DND-41 (cell line): ENCODE measurements at regions not wholly inside any gene's neighbourhood (a gene's known extent, or its start where the extent isn't known, plus 50 kb on each side); places are given as distances from the start of the nearest gene placed in this dataset.

Experiments
- ATAC-seq: fragments of 200-7000 bp; cut with Tn5 transposase; 3 replicates; pipeline ENCODE4 v1.9.1; 2021; ENCODE audit warnings: low read depth; ENCODE audit not compliant: insufficient read depth
- DNase-seq: peaks from one replicate; pipeline ENCODE4 v3.0.0-alpha.2; 2020
- H2AFZ ChIP-seq: 2 replicates; pipeline ENCODE4 v1.6.0; 2012; ENCODE audit warnings: low read depth, low read length
- H3K27ac ChIP-seq: 2 replicates; pipeline ENCODE4 v1.5.1; 2012; ENCODE audit warnings: low read length, inconsistent platforms
- H3K27me3 ChIP-seq: fragments of 200-600 bp; sonication (generic); 2 replicates; pipeline ENCODE4 v1.6.0; 2012; ENCODE audit warnings: low read length, mild to moderate bottlenecking, inconsistent platforms; ENCODE audit not compliant: insufficient read depth, poor library complexity
- H3K36me3 ChIP-seq: 2 replicates; pipeline ENCODE4 v1.5.1; 2012; ENCODE audit warnings: low read length, inconsistent platforms; ENCODE audit not compliant: insufficient read depth
- H3K4me1 ChIP-seq: 2 replicates; pipeline ENCODE4 v1.5.1; 2012; ENCODE audit warnings: mild to moderate bottlenecking, low read length; ENCODE audit not compliant: insufficient read depth
- H3K4me2 ChIP-seq: 2 replicates; pipeline ENCODE4 v1.6.0; 2012; ENCODE audit warnings: mild to moderate bottlenecking, moderate library complexity, low read length, inconsistent platforms; ENCODE audit not compliant: insufficient read depth
- H3K4me3 ChIP-seq, 2 experiments: fragments of 200-600 bp in 1 of 2; shearing (Covaris generic) in 1 of 2; 2 replicates each; pipeline ENCODE4 v1.5.1; 2012 to 2016; ENCODE audit warnings: inconsistent platforms in 2 of 2, low read length in 2 of 2, mild to moderate bottlenecking in 2 of 2, low read depth in 1 of 2, moderate library complexity in 1 of 2
- H3K79me2 ChIP-seq: 2 replicates; pipeline ENCODE4 v1.6.0; 2012; ENCODE audit warnings: low read length, inconsistent platforms; ENCODE audit not compliant: insufficient read depth
- H3K9ac ChIP-seq: 2 replicates; pipeline ENCODE4 v1.6.0; 2012; ENCODE audit warnings: low read depth, mild to moderate bottlenecking, inconsistent platforms, low read length, moderate library complexity
- H3K9me3 ChIP-seq: 2 replicates; pipeline ENCODE4 v1.5.1; 2012; ENCODE audit warnings: low read length, moderate library complexity, mild to moderate bottlenecking, inconsistent platforms; ENCODE audit not compliant: insufficient read depth, severe bottlenecking
- H4K20me1 ChIP-seq: 2 replicates; pipeline ENCODE4 v1.6.0; 2012; ENCODE audit warnings: low read length; ENCODE audit not compliant: insufficient read depth
- CTCF ChIP-seq: IDR thresholded peaks from 2 replicates; pipeline ENCODE4 v1.5.1; 2012; ENCODE audit warnings: borderline replicate concordance, low read length, moderate library complexity, mild to moderate bottlenecking; ENCODE audit not compliant: poor library complexity, severe bottlenecking; ENCODE audit errors: extremely low read depth
- EZH2 ChIP-seq: IDR thresholded peaks from 3 replicates; pipeline ENCODE4 v1.6.1; 2012; ENCODE audit warnings: borderline replicate concordance, low read depth, mild to moderate bottlenecking, moderate library complexity, low read length, inconsistent platforms; ENCODE audit not compliant: severe bottlenecking

GRCh38 chr16:73233846-73234424 is 186.0 kb upstream of the ZFHX3 start:
- H3K9me3 ChIP-seq: no peaks in the 10 kb centered on the region
- no peaks in the 10 kb centered on the region for H3K79me2 ChIP-seq
- H2AFZ ChIP-seq: no peak overlapping the region
- no peak overlapping the region for H3K27ac ChIP-seq
- ATAC-seq (no peak), DNase-seq (no peak)
- H3K36me3 ChIP-seq: no peaks in the 10 kb centered on the region
- H3K4me2 ChIP-seq: no peak overlapping the region
- peaks cover 4% of the 10 kb centered on the region for H3K27me3 ChIP-seq
- H3K9ac ChIP-seq: no peak overlapping the region
- no peaks in the 10 kb centered on the region for H4K20me1 ChIP-seq
- no peaks in the 10 kb centered on the region for H3K4me1 ChIP-seq
- TF ChIP-seq CTCF (no peak), EZH2 (no peak)
- no peak overlapping the region for H3K4me3 ChIP-seq

- TF ChIP-seq CTCF (no peak), EZH2 (no peak)
- Histone ChIP-seq H3K9ac (no peak overlapping the region), H3K79me2 (no peaks in the 10 kb centered on the region), H3K36me3 (no peaks in the 10 kb centered on the region), H3K4me2 (no peak overlapping the region), H3K9me3 (no peaks in the 10 kb centered on the region), H3K27me3 (peaks cover 3% of the 10 kb centered on the region), H4K20me1 (no peaks in the 10 kb centered on the region), H3K4me1 (no peaks in the 10 kb centered on the region), H3K4me3 (no peak overlapping the region), H2AFZ (no peak overlapping the region), H3K27ac (no peak overlapping the region)
- ATAC-seq (no peak), DNase-seq (no peak)
These were observed 185.4 kb upstream of the ZFHX3 start for GRCh38 chr16:73233329-73233765.

- Histone ChIP-seq H3K9me3 (no peaks in the 10 kb centered on the region), H3K4me3 (no peak overlapping the region), H3K27ac (no peak overlapping the region), H3K27me3 (no peaks in the 10 kb centered on the region), H3K4me2 (no peak overlapping the region), H4K20me1 (no peaks in the 10 kb centered on the region), H3K36me3 (no peaks in the 10 kb centered on the region), H3K4me1 (no peaks in the 10 kb centered on the region), H2AFZ (no peak overlapping the region), H3K9ac (no peak overlapping the region), H3K79me2 (no peaks in the 10 kb centered on the region)
- TF ChIP-seq CTCF (no peak), EZH2 (no peak)
- no peak for ATAC-seq
- DNase-seq: no peak
These were observed 184.8 kb upstream of the ZFHX3 start for GRCh38 chr16:73232555-73233328.
